GM19035 (cell line): ENCODE measurements at regions not wholly inside any gene's neighbourhood (a gene's known extent, or its start where the extent isn't known, plus 50 kb on each side); places are given as distances from the start of the nearest gene placed in this dataset.
"Not testable (repeated sequence)": the region's sequence is repeated elsewhere in the genome, so short reads cannot be mapped to it uniquely, and the experiment has no call there.

Experiments
- ATAC-seq: cut with Tn5 transposase; IDR thresholded peaks from one replicate; pipeline ENCODE4 v1.9.1; 2021; ENCODE audit not compliant: unreplicated experiment

- ATAC-seq: no peak
Measured at GRCh38 chr13:104577071-104577815, 1511.0 kb upstream of the SLC10A2 start.

GRCh38 chr13:104571893-104572229 lies 1505.6 kb upstream of the SLC10A2 start:
- no peak for ATAC-seq

- ATAC-seq: no peak
Measured at GRCh38 chr13:104571161-104571892, 1505.1 kb upstream of the SLC10A2 start.

GRCh38 chr13:104567114-104567513 lies 1500.9 kb upstream of the SLC10A2 start:
- no peak for ATAC-seq

- no peak for ATAC-seq
Measured at GRCh38 chr13:104565888-104566287, 1499.7 kb upstream of the SLC10A2 start.

- ATAC-seq: no peak
Measured at GRCh38 chr13:104553896-104554295, 1487.7 kb upstream of the SLC10A2 start.

GRCh38 chr13:104553186-104553585 lies 1487.0 kb upstream of the SLC10A2 start:
- ATAC-seq: no peak

GRCh38 chr13:104534847-104535246 lies 1468.6 kb upstream of the SLC10A2 start:
- no peak for ATAC-seq

GRCh38 chr13:104532132-104532531 lies 1465.9 kb upstream of the SLC10A2 start:
- ATAC-seq: no peak

- no peak for ATAC-seq
Measured at GRCh38 chr13:104530741-104531140, 1464.5 kb upstream of the SLC10A2 start.

- no peak for ATAC-seq
Measured at GRCh38 chr13:104526561-104526960, 1460.3 kb upstream of the SLC10A2 start.

- no peak for ATAC-seq
Measured at GRCh38 chr13:104525467-104525866, 1459.2 kb upstream of the SLC10A2 start.

- no peak for ATAC-seq
Measured at GRCh38 chr13:104522235-104523072, 1456.2 kb upstream of the SLC10A2 start.

- ATAC-seq: no peak
Measured at GRCh38 chr13:104510422-104510821, 1444.2 kb upstream of the SLC10A2 start.

- ATAC-seq: not testable (repeated sequence)
Measured at GRCh38 chr13:104493502-104493901, 1427.3 kb upstream of the SLC10A2 start.

GRCh38 chr13:104491916-104492315 lies 1425.7 kb upstream of the SLC10A2 start:
- ATAC-seq: no peak

GRCh38 chr13:104487006-104487405 lies 1420.8 kb upstream of the SLC10A2 start:
- ATAC-seq: no peak

- ATAC-seq: no peak
Measured at GRCh38 chr13:104485571-104485970, 1419.4 kb upstream of the SLC10A2 start.

GRCh38 chr13:104483631-104484030 lies 1417.4 kb upstream of the SLC10A2 start:
- no peak for ATAC-seq

- no peak for ATAC-seq
Measured at GRCh38 chr13:104477261-104477660, 1411.0 kb upstream of the SLC10A2 start.

GRCh38 chr13:104473936-104474335 lies 1407.7 kb upstream of the SLC10A2 start:
- no peak for ATAC-seq

GRCh38 chr13:104466016-104466415 lies 1399.8 kb upstream of the SLC10A2 start:
- ATAC-seq: no peak
